NT2/D1 (cell line): ENCODE measurements at regions not wholly inside any gene's neighbourhood (a gene's known extent, or its start where the extent isn't known, plus 50 kb on each side); places are given as distances from the start of the nearest gene placed in this dataset.

ENCODE experiments used
- YY1 ChIP-seq: IDR thresholded peaks from 2 replicates; pipeline ENCODE4 v1.6.1; 2011; ENCODE audit not compliant: insufficient read length, insufficient read depth
- ZNF274 ChIP-seq: IDR thresholded peaks from 2 replicates; pipeline ENCODE4 v1.6.1; 2011; ENCODE audit warnings: mild to moderate bottlenecking, low read depth, low read length

DNA sequence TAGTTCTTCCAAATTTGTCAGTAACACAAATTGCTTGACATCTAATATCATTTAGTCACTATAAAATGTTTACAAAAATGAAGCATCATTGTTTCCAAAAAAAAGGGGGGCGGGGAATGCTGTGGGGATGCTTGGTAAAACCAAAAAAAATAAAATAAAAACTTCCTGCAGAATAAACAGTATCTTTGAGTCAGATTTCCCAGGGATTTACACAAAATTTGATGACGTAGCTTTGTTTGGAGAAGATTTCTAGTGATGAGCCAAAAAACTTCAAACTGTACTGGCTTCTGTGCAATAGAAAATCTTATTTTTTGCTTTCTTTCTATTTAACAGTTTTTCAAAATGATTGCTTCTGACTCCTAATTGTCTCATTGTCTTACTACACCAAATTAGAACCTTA lies 80.0 kb downstream of the MZT1 start:
- TF ChIP-seq YY1 (no peak), ZNF274 (no peak)
